GM21576 (cell line): ENCODE measurements at regions not wholly inside any gene's neighbourhood (a gene's known extent, or its start where the extent isn't known, plus 50 kb on each side); places are given as distances from the start of the nearest gene placed in this dataset.

Experiments used
- ATAC-seq: cut with Tn5 transposase; IDR thresholded peaks from one replicate; pipeline ENCODE4 v1.9.1; 2021; ENCODE audit warnings: mild to moderate bottlenecking, moderate library complexity; ENCODE audit not compliant: unreplicated experiment

- ATAC-seq = no peak
Observed at GRCh38 chr2:207235621-207236020, 69.9 kb upstream of the KLF7 start.

- ATAC-seq = no peak
Observed at GRCh38 chr2:207236156-207236935, 70.6 kb upstream of the KLF7 start.

- ATAC-seq = no peak
Observed at GRCh38 chr2:207238831-207239701, 73.3 kb upstream of the KLF7 start.

- no peak for ATAC-seq
Observed at GRCh38 chr2:207239754-207240494, 74.2 kb upstream of the KLF7 start.

- no peak for ATAC-seq
Observed at GRCh38 chr2:207240649-207241048, 74.9 kb upstream of the KLF7 start.

- no peak for ATAC-seq
Observed at GRCh38 chr2:207241198-207241597, 75.5 kb upstream of the KLF7 start.

GRCh38 chr2:207243601-207244000 lies 77.9 kb upstream of the KLF7 start:
- no peak for ATAC-seq

- ATAC-seq = no peak
Observed at GRCh38 chr2:207244971-207245925, 79.5 kb upstream of the KLF7 start.

- no peak for ATAC-seq
Observed at GRCh38 chr2:207248702-207249377, 83.1 kb upstream of the KLF7 start.

- ATAC-seq = no peak
Observed at GRCh38 chr2:207251022-207251421, 85.3 kb upstream of the KLF7 start.

- no peak for ATAC-seq
Observed at GRCh38 chr2:207251573-207252192, 85.9 kb upstream of the KLF7 start.

GRCh38 chr2:207252416-207252815 lies 86.7 kb upstream of the KLF7 start:
- no peak for ATAC-seq

- no peak for ATAC-seq
Observed at GRCh38 chr2:207252979-207253645, 87.4 kb upstream of the KLF7 start.

- no peak for ATAC-seq
Observed at GRCh38 chr2:207253666-207254345, 88.1 kb upstream of the KLF7 start.

- ATAC-seq = no peak
Observed at GRCh38 chr2:207254591-207255464, 89.1 kb upstream of the KLF7 start.

GRCh38 chr2:207255565-207256470 lies 90.1 kb upstream of the KLF7 start:
- no peak for ATAC-seq
